ENCODE measurements at regions not wholly inside any gene's neighbourhood (a gene's known extent, or its start where the extent isn't known, plus 50 kb on each side); places are given as distances from the start of the nearest gene placed in this dataset.

DNA sequence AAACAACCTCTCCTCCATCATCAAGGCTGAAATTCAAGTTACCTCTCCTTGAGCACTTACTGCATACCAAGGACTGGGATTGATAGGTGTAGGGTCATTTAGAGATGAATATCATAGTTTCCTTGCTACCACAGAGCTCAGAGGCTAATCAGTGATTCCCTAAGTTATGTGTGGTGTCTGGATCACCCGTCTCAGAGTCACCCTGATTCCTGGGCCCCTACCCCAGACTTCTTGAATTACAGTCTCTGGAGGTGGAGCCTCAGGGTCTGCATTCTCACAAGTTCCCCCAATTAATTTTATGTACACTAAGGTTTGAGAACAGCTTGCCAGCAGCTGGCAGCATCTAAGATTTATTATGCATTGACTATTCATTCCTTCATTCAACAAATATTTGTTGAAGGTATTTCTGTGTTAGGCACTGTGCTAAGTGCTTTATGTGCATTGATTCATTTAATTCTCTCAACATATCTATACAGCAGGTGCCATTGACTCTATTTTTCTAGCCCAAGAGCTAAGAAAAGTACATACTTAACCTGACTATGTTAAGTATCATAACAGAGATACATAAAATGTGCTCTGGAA lies 182.9 kb upstream of the FGGY start:
- intact Hi-C loops (cut with DNase I) = no loop called here
- WGBS, 2 donors = 80 to 81% methylated on average over 1 of the region's 1 CpG
- no peak overlapping the region for H3K27ac ChIP-seq
- DNase-seq = no peak
- no peaks in the 10 kb centered on the region for H3K36me3 ChIP-seq
- TF ChIP-seq, protein P1, sequence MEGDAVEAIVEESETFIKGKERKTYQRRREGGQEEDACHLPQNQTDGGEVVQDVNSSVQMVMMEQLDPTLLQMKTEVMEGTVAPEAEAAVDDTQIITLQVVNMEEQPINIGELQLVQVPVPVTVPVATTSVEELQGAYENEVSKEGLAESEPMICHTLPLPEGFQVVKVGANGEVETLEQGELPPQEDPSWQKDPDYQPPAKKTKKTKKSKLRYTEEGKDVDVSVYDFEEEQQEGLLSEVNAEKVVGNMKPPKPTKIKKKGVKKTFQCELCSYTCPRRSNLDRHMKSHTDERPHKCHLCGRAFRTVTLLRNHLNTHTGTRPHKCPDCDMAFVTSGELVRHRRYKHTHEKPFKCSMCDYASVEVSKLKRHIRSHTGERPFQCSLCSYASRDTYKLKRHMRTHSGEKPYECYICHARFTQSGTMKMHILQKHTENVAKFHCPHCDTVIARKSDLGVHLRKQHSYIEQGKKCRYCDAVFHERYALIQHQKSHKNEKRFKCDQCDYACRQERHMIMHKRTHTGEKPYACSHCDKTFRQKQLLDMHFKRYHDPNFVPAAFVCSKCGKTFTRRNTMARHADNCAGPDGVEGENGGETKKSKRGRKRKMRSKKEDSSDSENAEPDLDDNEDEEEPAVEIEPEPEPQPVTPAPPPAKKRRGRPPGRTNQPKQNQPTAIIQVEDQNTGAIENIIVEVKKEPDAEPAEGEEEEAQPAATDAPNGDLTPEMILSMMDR (IDR thresholded peaks at IDR 0.05) = no peak
- TF ChIP-seq POLR2A (IDR thresholded peaks at IDR 0.05) = no peak
- H3K9me3 ChIP-seq = no peaks in the 10 kb centered on the region
- H3K4me1 ChIP-seq = peaks cover 0 to 6% (median 0%) of the 10 kb centered on the region in 3 donors
- H3K4me3 ChIP-seq = no peak overlapping the region
- H3K27me3 ChIP-seq = no peaks in the 10 kb centered on the region

DNA sequence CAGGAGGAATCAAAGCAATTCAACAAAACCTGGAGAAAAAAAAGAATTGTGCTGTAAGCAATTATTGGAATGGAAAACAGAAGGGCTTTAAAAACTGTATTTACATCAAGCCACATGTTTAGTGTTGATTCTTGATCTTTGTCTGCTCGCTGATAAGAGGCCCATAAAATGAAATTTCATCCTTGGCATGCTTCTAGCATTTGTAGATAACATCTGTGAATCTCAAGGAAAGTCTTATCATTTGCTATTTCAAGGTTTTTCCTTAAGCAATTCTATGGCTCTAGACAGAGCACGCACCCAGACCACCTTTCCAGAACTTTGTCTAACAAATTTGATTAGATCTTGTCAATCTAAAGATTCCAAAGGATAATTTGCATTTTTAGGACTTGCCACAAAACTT lies 181.0 kb upstream of the FGGY start:
- Histone ChIP-seq H3K27me3 (no peaks in the 10 kb centered on the region), H3K4me1 (peaks cover 0 to 6% (median 0%) of the 10 kb centered on the region in 3 donors), H3K4me3 (no peak overlapping the region), H3K36me3 (no peaks in the 10 kb centered on the region), H3K9me3 (no peaks in the 10 kb centered on the region), H3K27ac (no peak overlapping the region)
- 87 to 93% methylated on average over 2 of the region's 2 CpGs for WGBS, 2 donors
- TF ChIP-seq, protein P1 (IDR thresholded peaks at IDR 0.05) = no peak
- TF ChIP-seq POLR2A (IDR thresholded peaks at IDR 0.05) = no peak
- intact Hi-C loops (cut with DNase I) = no loop called here
- no peak for DNase-seq

DNA sequence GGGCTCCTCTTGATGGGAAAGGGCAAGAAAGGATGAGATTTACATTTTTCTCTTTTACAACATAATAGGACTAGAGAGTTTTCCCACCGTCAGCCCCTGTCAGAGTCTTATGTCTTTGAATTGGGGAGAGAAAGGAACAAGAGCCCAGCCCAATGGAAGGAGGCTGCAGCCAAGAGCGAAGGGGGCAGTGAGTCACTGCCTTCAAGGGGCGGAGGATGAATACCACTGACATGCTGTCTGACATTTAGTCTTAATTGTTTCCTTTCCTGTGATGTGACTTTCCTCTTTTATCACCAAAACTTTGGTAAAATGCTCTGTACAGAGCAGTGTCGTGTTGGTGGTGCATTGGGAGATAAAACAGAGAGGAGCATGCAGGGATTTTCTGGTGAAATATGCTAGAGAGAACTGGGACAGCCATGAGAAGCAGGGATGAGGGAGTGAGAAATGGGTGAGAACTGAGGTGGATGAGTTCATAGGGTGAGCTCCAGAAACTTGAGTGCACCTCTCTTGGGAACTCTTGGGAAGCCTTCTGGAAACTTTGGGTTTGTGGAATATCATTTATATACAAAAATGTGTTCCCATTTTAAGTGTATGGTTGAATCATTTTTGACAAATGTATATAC lies 179.9 kb upstream of the FGGY start:
- intact Hi-C loops (cut with DNase I) = no loop called here

DNA sequence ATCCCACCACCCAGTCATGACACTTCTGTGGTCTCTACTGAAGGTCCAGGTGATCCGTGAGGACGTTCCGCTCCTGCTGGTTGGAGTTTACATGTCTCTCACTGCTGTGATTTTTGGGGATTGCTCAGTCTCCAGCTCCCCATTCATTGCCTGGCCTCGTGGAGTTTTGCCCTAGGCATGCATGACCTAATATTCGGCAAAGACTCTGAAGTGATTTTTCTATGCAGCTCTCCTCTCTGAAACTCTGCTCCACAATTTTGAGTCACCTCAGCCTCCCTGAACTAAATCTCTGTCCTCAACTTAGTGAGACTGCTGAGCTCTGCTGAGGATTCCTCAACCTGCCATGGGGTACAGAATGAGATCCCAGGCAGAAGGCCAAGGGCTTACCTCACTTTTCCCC lies 174.4 kb upstream of the FGGY start:
- DNase-seq = no peak
- Histone ChIP-seq H3K27ac (no peak overlapping the region), H3K27me3 (no peaks in the 10 kb centered on the region), H3K36me3 (no peaks in the 10 kb centered on the region), H3K9me3 (no peaks in the 10 kb centered on the region), H3K4me1 (no peaks in the 10 kb centered on the region), H3K4me3 (no peak overlapping the region)
- WGBS, 2 donors = 58 to 71% methylated on average over 5 of the region's 5 CpGs
- intact Hi-C loops (cut with DNase I) = no loop called here
- no peak for TF ChIP-seq POLR2A (IDR thresholded peaks at IDR 0.05)
- TF ChIP-seq, protein P1 (IDR thresholded peaks at IDR 0.05) = no peak

More for the DNA sequence above, 179.9 kb upstream of the FGGY start:
- 31 to 35% methylated on average over 4 of the region's 4 CpGs for WGBS, 2 donors
- Histone ChIP-seq H3K4me1 (peaks cover 0 to 6% (median 0%) of the 10 kb centered on the region in 3 donors), H3K9me3 (no peaks in the 10 kb centered on the region), H3K36me3 (no peaks in the 10 kb centered on the region), H3K27me3 (no peaks in the 10 kb centered on the region), H3K4me3 (no peak overlapping the region), H3K27ac (no peak overlapping the region)
- TF ChIP-seq, protein P1 (IDR thresholded peaks at IDR 0.05) = no peak
- TF ChIP-seq POLR2A (IDR thresholded peaks at IDR 0.05) = no peak
- DNase-seq = no peak

DNA sequence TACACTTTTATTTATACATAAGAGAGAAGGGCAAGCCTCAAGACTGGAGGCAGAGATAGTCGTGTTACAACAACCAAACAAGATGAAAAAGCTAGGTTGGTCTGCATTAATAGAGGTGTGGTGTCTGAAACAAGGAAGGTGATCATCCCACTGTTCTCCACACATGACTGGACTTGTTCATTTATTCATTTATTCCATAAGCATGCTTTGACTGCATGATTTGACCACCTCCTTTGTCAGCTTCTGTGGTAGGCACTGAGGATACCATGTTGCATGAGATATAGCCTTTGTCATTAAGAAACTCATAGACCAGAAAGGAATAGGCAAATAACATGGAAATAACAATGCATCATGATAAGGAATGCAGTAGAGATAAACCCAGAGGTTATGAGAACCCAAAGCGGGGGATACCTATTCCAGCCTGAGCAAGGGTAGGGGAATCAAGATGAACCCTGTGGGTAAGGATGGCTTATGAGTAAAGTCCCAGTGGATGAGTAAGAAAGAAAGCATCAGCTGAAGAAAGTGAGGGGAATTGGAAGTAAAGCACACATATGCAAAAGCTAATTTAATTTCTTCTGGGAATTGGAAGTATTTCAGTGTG lies 173.7 kb upstream of the FGGY start:
- H3K4me1 ChIP-seq = no peaks in the 10 kb centered on the region
- no peaks in the 10 kb centered on the region for H3K27me3 ChIP-seq

More for the DNA sequence above, 173.7 kb upstream of the FGGY start:
- 78 to 81% methylated on average over 2 of the region's 2 CpGs for WGBS, 2 donors
- intact Hi-C loops (cut with DNase I) = no loop called here
- H3K27ac ChIP-seq = no peak overlapping the region
- H3K9me3 ChIP-seq = no peaks in the 10 kb centered on the region
- TF ChIP-seq POLR2A (IDR thresholded peaks at IDR 0.05) = no peak
- TF ChIP-seq, protein P1 (IDR thresholded peaks at IDR 0.05) = no peak
- no peak overlapping the region for H3K4me3 ChIP-seq
- H3K36me3 ChIP-seq = no peaks in the 10 kb centered on the region
- no peak for DNase-seq
